NCI-H69 (cell line): ENCODE measurements at regions not wholly inside any gene's neighbourhood (a gene's known extent, or its start where the extent isn't known, plus 50 kb on each side); places are given as distances from the start of the nearest gene placed in this dataset.

Source experiments
- DNase-seq: peaks from one replicate; lab custom pipeline; 2025; lab: John Stamatoyannopoulos, UW

GRCh38 chr7:19442016-19442785 lies 266.6 kb downstream of the POLR1F start:
- peak; percentile 90 for DNase-seq

GRCh38 chr7:19439517-19439916 lies 269.3 kb downstream of the POLR1F start:
- no peak for DNase-seq

GRCh38 chr7:19437446-19437845 lies 271.4 kb downstream of the POLR1F start:
- peak; percentile 79 for DNase-seq

- no peak for DNase-seq
Measured at GRCh38 chr7:19427944-19428343, 280.9 kb downstream of the POLR1F start.

GRCh38 chr7:19421861-19422260 lies 276.6 kb upstream of the FERD3L start:
- DNase-seq, result no peak

- peak; percentile 95 for DNase-seq
Measured at GRCh38 chr7:19417231-19417630, 272.0 kb upstream of the FERD3L start.

GRCh38 chr7:19415123-19415522 lies 269.9 kb upstream of the FERD3L start:
- peak; percentile 75 for DNase-seq

GRCh38 chr7:19413443-19413965 lies 268.3 kb upstream of the FERD3L start:
- DNase-seq, result peak; percentile 90

GRCh38 chr7:19410691-19411090 lies 265.5 kb upstream of the FERD3L start:
- DNase-seq, result no peak

- DNase-seq, result peak; percentile 31
Measured at GRCh38 chr7:19410106-19410505, 264.9 kb upstream of the FERD3L start.

GRCh38 chr7:19408706-19409220 lies 263.5 kb upstream of the FERD3L start:
- DNase-seq, result no peak

GRCh38 chr7:19407270-19407669 lies 262.0 kb upstream of the FERD3L start:
- DNase-seq, result no peak

GRCh38 chr7:19405541-19405940 lies 260.3 kb upstream of the FERD3L start:
- no peak for DNase-seq

- peak; percentile 64 for DNase-seq
Measured at GRCh38 chr7:19404912-19405329, 259.7 kb upstream of the FERD3L start.

- no peak for DNase-seq
Measured at GRCh38 chr7:19403691-19404090, 258.5 kb upstream of the FERD3L start.

- no peak for DNase-seq
Measured at GRCh38 chr7:19401461-19401860, 256.2 kb upstream of the FERD3L start.

- DNase-seq, result peak; percentile 36
Measured at GRCh38 chr7:19400758-19401254, 255.6 kb upstream of the FERD3L start.

GRCh38 chr7:19397911-19398310 lies 252.7 kb upstream of the FERD3L start:
- DNase-seq, result no peak

- DNase-seq, result no peak
Measured at GRCh38 chr7:19392246-19392645, 247.0 kb upstream of the FERD3L start.

- DNase-seq, result peak; percentile 89
Measured at GRCh38 chr7:19390795-19391194, 245.6 kb upstream of the FERD3L start.

GRCh38 chr7:19381321-19381720 lies 236.1 kb upstream of the FERD3L start:
- DNase-seq, result peak; percentile 36

GRCh38 chr7:19378345-19378714 lies 233.1 kb upstream of the FERD3L start:
- DNase-seq, result peak; percentile 93

- DNase-seq, result peak; percentile 98
Measured at GRCh38 chr7:19377611-19378344, 232.6 kb upstream of the FERD3L start.
